ENCODE measurements at regions not wholly inside any gene's neighbourhood (a gene's known extent, or its start where the extent isn't known, plus 50 kb on each side); places are given as distances from the start of the nearest gene placed in this dataset.
"Not testable (repeated sequence)": the region's sequence is repeated elsewhere in the genome, so short reads cannot be mapped to it uniquely, and the experiment has no call there.

DNA sequence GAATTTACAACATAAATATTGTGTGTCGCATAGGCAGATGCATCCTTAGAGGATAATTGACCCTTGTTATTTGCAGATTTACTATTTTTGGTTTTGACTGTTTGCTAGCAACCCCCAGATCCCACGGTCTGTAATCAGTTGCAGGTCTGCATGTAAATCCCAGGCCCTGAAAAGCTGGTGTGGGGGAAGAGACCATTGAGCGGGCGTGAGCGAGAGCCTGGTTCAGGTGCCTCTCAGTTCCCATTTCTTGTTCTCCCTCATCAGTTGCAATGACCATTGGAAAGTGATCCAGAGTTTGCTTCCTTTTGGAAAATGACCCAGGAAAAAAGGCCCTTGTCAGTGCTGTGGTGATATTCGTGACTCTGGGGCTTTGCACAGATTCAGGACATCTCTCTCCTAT is 238.9 kb downstream of the UACA start:
- no peak for DNase-seq (ENCODE audit: low spot score)

DNA sequence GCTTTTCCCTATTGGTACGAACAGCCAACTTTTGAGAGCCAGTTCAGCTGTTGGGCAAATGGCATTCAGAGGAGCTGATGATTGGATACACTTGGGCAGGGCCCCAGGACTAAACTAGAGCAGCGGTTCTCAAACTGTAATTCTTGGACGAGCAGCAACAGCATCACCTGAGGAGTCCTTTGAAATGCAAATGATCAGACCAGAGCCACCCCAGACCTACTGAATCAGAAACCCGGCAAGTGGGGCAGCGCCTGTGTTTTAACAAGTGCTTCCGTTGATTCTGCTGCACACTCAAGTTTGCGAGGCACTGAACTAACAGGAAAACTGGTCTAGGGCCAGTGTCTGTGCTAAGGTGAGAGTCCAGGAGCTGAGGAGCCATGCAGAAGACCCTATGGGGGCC is 239.7 kb downstream of the UACA start:
- DNase-seq (ENCODE audit: low spot score): no peak

DNA sequence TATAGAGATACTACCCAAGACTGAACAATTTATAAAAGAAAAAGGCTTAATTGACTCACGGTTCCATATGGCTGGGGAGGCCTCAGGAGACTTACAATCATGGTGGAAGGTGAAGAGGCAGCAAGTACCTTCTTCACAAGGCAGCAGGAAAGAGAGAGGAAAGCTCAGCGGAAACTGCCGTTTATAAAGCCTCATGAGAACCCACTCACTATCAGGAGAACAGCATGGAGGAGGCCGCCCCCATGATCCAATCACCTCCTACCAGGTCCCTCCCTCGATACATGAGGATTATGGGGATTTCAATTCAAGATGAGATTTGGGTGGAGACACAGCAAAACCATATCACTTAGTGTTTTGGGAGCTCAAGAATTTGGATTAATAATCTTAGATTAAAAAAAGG is 240.2 kb downstream of the UACA start:
- DNase-seq (ENCODE audit: low spot score): no peak

DNA sequence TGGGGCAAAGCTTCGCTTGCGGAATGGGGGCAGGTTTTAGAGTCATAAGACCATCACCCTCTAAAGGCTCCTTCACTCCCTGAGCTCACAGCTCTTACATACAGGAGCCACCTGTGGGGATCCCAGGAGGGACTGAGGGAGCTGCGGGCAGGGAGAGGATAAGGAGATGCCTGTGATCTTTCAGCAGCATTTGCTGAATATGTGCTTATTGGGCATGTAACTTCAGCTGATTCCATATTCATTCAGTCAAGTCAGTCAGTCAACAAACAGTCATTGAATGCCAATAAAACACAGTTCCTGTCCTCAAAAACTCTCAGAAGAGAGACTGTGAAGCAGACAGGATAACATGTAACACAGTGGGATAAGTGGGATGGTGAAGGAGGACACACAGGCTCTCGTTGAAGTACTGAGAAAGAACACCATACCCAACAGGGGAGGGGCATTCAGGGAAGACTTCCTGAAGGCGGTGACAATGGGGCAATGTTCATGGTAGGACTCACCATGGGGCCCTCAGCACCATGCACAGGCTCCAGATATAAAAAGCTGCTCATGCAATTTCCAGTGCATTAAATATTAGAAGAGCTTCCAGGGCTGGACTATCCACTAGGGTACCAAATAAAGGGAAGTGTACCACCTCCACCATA is 240.9 kb downstream of the UACA start:
- no peak for DNase-seq (ENCODE audit: low spot score)

DNA sequence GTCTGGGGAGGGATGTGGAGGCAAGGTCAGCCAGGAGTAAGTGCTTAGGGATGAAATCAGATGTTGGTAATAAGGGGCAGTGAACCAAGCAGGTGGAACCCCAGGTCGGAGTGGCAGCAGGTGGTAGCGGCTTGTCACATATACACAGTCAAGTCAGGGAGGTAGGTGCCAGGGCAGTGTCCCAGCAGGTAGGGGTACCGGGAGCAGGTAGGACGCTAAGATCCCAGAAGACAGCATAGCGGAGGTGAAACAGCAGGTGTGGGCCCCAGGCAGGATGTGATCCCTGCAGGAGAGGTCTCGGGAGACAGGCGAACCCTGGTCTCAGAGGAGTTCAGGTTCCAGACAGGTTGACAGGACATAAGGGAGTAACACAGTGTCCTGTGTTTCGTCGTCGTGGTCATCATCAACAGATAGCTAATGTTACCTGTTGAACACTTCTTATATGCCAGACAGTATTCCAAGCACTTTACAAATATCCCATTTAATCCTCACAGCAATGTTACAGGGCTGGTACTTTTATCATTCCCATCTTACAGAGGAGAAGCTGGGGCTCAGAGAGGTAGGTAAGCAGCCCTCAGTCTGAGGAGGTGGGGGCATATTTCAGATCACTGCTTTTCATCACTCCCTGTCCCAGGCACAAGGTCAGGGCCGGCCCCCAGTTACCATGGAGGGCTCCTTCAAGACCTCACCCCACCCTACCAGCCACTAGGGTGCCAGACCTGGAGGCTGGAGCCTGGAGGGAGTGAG is 241.6 kb downstream of the UACA start:
- DNase-seq (ENCODE audit: low spot score): no peak

DNA sequence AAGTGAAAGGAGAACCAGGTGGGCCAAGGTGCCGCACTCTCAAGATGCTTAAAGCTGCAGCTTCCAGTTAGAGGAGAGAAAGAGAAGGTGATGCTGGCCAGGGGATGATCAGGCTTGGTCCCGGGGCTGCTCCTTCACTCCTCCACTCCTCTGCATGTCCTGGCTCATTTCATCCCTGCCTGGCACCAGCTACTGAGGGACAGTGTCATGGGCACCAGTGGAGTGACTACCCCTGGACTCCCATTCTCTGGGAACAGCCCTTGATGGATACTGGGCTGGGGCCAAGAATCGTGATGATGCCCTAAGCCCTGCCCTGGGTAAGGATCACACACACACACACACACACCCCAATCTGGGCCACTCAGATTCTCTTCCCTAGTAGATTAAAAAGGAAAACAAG is 243.7 kb downstream of the UACA start:
- DNase-seq (ENCODE audit: low spot score): no peak

DNA sequence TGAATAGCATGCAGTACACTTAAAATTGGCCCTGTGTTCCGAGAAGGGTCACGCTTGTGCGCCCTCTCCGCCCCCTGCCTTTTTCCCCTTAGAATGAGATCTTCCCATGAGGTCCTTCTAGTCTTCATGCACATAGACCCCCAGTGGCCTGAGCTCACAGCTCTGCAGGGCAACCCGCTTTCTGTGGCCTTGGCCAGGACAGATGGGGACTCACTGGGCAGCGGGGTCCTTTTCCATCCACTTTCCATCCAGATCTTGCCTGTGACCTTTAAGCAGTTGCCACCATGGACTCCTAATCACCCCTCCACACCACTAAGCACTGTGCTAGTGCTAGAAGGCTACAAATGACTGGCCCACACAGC is 244.4 kb downstream of the UACA start:
- DNase-seq (ENCODE audit: low spot score): no peak

DNA sequence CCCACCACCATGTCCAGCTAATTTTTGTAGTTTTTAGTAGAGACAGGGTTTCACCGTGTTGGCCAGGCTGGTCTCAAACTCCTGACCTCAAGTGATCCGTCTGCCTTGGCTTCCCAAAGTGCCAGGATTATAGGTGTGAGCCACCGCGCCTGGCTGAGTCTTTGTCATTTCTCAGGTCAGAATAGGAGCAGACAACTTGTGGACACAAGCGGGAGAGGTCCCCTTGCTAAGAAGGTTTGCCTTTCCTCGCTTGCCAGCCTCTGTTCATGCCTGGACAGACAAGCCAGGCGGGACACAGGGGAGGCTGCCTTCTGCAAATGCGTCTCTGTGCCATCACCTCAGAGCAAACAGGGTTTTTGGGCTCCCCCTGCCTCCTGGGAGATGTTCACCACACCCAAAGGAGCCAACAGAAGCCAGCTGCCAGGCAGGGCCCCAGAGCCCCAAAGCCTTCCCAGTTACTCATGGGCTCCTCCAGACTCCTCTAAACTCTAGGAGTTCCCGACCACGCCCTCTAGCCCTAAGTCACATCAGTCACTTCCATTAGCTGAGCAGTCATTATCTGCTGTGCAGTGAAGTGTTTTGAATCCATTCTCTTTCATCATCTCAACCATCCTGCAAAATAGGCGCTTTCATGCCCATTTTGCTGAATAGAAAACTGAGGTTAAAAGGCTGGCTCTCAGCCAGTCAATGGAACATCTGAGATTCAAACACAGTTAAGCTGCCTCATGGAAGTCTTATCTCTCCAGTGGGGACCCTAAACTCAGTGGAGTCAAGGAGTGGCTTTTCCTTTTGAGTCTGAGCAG is 245.0 kb downstream of the UACA start:
- DNase-seq (ENCODE audit: low spot score): no peak

DNA sequence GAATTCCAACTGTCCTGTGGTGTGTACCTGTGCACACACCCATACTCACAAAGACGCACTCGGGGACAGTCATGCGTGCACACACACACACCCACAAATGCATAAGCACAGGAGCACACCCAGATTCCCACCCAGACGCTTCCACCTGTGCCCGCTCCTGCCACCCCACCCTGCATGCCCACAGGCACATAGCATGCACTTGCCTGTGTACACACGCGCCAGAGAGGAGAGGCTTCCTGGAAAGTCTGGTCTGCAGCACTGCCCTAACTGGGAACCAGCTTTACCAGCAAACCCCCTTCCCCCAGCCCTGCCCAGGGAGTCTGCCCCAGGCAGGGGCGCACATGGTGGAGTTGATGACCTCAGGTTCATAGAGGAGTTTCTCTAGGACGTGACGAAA is 246.2 kb downstream of the UACA start:
- DNase-seq (ENCODE audit: low spot score): no peak

DNA sequence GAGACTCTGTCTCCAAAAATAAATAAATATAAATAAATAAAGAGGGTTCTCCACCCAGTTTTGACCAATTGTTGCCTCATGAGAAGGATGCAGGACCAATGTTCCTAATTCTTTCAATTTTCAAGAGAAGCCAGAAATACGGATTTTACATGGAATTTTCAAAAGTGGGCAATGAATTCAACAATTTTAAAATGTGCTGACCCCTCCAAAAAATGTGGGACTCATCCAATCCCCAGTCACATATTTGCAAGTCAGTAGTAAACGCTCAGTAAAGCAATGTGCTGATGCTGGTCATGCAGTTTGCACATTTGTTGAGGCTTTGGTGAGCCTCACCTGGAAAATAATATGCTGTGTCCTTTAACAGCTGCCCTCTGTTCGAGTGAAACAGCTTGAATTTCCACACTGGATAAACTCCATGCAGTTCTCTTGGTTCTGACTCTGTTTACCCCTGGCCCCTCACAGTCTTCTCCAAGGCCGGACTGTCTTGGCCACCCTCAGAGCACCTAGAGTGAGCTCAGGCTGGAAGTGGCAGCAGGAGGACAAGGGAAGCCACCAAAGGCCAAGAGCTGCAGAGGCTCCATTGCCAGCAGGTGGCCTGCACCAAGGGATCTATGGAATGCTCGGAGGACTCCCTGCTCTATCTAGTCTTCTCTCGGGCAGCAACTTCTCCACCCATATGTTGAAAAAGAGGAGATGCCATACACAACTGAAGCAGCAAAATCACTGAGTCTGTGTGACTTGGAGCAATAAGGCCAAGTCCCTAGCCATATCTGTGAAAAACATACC is 246.8 kb downstream of the UACA start:
- no peak for DNase-seq (ENCODE audit: low spot score)

DNA sequence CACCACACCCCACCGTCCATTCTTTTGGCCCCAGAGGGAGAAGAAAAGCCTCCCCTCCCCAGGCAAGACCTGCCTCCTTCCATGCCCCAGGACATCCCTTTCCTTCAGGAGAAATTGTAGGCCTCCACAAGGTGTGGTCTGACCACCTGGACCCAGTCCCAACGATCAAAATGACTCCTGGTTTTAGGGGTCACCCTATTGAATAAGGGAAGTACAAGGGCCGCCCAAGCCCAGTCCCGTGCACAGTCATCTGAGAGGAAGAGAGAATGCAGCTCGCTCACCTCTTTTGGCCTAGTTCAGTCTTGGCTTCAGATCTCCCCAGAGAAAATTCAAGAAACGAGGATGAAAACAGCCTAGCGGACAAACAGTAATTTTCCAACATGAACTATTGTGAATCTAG is 249.1 kb downstream of the UACA start:
- DNase-seq (ENCODE audit: low spot score): no peak

DNA sequence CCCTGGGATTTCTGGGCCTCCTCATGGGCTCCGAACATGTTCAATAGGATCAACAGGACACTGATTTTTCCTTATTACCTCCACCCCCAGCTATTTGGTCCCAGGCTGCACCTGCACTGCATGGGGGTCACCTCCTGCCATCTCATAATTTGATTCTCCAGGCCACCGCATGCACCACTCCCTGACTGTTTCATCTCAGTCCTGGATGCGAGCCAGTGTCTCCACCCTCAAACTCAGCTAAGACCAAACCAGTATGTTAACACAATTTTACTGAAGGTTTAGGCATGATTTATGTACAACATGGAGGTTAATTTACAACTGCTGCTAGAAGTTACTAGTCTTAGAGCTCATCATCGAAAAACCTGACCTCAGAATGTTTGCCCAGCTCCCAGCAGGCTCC is 249.5 kb downstream of the UACA start:
- DNase-seq (ENCODE audit: low spot score): no peak

DNA sequence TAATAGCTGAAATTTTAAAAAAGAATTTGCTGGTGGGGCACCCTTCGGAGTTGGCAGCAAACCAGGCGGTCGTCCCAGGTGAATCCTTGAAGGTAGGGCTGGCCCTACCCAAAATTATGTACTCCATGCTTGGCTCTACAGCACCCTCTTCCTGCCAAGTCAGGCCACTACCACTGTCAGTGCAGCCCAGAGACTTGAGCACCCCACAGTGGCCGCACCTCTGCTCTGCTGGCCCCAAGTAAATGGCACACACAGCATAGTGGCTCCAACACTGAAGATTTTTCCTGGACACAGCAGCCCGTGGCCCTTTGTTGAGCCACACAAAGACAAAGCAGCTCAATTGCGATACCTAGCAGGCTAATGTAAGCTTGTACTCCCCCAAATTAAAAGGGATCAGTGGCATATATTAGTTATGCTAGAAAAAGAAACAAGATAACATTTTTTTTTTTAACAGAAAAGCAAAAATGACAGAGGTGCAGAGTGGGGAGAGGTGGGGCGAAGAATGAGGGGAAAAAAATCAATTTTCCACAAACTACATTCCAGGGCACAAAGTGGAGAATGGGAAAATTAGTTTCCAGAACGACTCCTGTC is 250.5 kb downstream of the UACA start:
- peak; percentile 72 for DNase-seq (ENCODE audit: low spot score)

DNA sequence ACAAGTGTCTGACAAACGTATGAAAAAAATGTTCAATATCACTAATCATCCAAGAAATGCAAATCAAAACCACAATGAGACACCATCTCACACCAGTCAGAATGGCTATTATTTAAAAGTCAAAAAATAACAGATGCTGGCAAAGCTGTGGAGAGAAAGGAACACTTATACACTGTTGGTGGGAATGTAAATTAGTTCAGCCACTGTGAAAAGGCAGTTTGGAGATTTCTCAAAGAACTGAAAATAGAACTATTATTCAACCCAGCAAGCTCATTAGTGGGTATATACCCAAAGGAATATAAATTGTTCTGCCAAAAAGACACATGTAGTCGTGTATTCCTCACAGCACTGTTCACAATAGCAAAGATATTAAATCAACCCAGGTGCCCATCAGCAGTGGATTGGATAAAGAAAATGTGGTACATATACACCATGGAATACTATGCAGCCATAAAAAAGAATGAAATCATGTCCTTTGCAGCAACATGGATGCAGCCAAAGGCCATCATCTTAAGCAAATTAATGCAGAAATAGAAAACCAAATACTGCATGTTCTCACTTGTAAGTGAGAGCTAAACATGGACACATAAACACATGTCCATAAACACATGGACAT is 251.3 kb downstream of the UACA start:
- DNase-seq (ENCODE audit: low spot score): not testable (repeated sequence)

DNA sequence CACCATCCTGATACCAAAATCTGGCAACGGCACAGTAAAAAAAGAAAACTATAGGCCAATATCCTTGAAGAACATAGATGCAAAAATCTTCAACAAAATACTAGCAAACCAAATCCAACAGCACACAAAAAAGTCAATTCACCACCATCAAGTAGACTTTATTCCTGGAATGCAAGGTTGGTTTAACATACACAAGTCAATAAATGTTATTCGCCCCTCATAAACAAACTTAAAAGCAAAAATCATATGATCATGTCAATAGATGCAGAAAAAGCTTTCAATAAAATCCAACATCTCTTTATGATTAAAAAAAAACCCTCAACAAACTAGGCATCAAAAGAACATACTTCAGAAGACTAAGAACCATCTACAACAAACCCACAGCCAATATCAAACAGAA is 252.9 kb downstream of the UACA start:
- DNase-seq (ENCODE audit: low spot score): no peak

DNA sequence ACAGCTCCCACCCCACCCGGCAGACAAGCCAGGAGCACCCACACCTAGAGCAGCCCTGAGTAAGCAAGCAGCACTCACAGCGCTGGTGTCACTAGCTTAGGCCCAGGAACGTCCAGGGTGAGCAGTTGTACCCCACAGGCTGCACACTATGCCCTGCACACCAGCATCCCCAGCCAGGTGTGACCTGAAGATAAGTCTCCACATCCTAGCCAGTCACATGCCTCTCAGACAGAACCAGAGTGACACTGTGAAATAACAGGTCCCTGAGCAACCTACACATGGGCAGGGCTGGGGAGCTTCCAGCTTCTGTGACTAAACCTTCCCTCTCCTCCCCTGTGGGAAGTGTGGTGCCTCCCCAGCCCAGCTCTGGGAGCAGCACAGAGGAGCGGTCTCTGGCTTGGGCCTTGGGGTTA is 253.6 kb downstream of the UACA start:
- peak; percentile 40 for DNase-seq (ENCODE audit: low spot score)

DNA sequence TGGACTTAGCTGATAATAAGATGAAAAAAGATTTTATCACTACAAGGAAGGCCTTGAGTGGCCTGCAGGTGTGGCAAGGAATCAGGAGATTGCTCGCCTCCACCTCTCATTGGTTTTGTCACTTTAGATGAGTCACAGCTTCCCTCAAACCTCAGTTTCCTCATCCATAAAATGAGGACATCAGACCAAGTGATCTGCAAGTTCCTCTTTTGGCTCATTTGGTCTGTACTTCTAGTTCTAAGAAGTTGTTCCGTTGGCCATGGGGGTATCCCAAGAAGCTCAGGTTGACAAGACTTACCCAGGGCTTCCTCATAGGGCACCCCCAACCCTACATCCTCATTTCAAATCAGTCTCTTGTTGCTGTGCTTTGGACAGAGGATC is 254.1 kb downstream of the UACA start:
- DNase-seq (ENCODE audit: low spot score): peak; percentile 70

DNA sequence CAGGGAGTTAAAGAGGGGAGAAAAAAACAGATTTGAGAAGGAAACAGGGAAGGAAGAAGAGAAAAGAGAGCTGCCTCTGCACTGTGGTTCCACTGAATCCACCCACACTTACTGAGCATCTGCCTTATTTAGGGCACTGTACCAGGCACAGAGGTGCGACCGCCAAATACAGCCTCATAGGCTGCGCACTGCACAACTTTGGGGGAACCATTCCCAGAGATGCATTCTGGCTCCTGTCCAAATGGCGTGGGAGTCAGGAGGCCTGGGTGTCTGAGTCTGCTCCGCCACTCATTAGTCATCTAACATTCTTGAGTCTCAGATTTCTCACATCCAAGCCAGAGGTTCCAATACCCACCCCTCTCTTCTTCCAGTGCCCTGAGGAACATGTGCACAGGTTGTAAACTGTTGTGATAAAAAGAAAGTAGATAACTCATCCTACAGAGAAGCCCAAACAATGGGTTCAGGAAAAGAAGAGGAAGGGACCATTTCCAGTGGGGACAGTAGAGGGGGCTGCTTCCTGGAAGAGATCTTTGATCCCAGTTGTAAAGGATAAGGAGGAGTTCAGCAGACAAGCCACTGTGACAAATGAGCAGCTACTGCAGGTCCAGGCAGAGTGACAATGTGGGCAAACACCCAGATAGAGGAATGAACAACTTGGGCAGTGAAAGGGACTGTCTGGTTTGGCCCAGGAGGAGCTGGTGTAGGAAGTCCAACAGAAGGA is 254.6 kb downstream of the UACA start:
- peak; percentile 94 for DNase-seq (ENCODE audit: low spot score)

DNA sequence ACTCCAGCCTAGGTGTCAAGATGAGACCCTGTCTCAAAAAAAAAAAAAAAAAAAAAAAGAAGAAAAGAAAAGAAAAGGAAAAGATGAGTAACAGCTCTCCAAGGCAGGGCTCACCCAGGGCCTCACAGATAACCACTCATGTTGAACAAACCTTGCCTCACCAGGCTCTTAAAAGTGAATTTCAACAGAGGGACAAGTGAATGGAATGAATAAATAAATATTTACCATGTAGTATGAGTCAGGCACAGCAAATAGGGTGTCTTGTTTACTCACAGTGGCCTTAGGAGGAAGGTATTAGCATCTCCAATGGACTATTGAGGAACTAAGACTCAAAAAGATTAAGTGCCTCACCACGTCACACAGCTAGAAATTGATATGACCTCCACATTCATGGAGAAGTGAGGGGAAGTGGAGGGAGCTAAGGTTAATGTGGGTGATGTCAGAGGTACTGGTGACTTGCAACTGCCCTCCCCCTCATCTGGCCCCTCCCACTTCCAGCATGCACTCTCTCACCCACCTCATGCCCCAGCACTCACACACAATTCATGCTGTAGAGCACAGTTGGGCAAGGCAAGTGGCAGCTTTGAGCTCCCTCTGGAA is 255.5 kb downstream of the UACA start:
- DNase-seq (ENCODE audit: low spot score): peak; percentile 90

All from kidney tubule cell (primary cell).